AG04449 (cell line): ENCODE measurements at regions not wholly inside any gene's neighbourhood (a gene's known extent, or its start where the extent isn't known, plus 50 kb on each side); places are given as distances from the start of the nearest gene placed in this dataset.

Experiments used
- CTCF ChIA-PET: fragments of 350-600 bp; formaldehyde crosslinking; extraction: SDS; loops from one replicate; lab custom pipeline; 2021; ENCODE audit warnings: antibody characterized with exemption; lab: Yijun Ruan, JAX
- POLR2A ChIA-PET: fragments of 400-600, 350-600 bp; formaldehyde crosslinking; extraction: SDS; loops from one replicate; lab custom pipeline; 2020; ENCODE audit warnings: antibody characterized with exemption, inconsistent platforms; lab: Yijun Ruan, JAX
- DNase-seq: peaks from one replicate; pipeline ENCODE4 v3.0.0-alpha.2; 2010; ENCODE audit warnings: low read depth, low spot score
- H3K4me3 ChIP-seq: 2 replicates; pipeline ENCODE4 v1.5.1; 2011; ENCODE audit warnings: low read depth, mild to moderate bottlenecking, control low read depth, low read length
- CTCF ChIP-seq: IDR thresholded peaks from one replicate; pipeline ENCODE4 v1.5.1; 2011; ENCODE audit warnings: mild to moderate bottlenecking, moderate library complexity, low read length, control low read depth, inconsistent platforms; ENCODE audit not compliant: insufficient read depth; ENCODE audit errors: missing control alignments

GRCh38 chr3:21142031-21142430 is 609.0 kb downstream of the ZNF385D start:
- no peak for DNase-seq
- no peak for TF ChIP-seq CTCF
- ChIA-PET CTCF (no interaction called here), POLR2A (no interaction called here)
- no peak overlapping the region for H3K4me3 ChIP-seq

GRCh38 chr3:21140785-21141184 is 610.2 kb downstream of the ZNF385D start:
- CTCF ChIA-PET, result no interaction called here
- POLR2A ChIA-PET, result no interaction called here
- no peak for DNase-seq
- no peak overlapping the region for H3K4me3 ChIP-seq
- no peak for TF ChIP-seq CTCF

GRCh38 chr3:21138085-21138484 is 612.9 kb downstream of the ZNF385D start:
- POLR2A ChIA-PET, result no interaction called here
- CTCF ChIA-PET, result no interaction called here

GRCh38 chr3:21132896-21133295 is 618.1 kb downstream of the ZNF385D start:
- DNase-seq, result no peak
- H3K4me3 ChIP-seq, result no peak overlapping the region
- POLR2A ChIA-PET, result no interaction called here
- CTCF ChIA-PET, result no interaction called here
- no peak for TF ChIP-seq CTCF

More at GRCh38 chr3:21138085-21138484, 612.9 kb downstream of the ZNF385D start:
- DNase-seq, result no peak
- TF ChIP-seq CTCF, result no peak
- H3K4me3 ChIP-seq, result no peak overlapping the region

GRCh38 chr3:21120826-21121225 is 630.2 kb downstream of the ZNF385D start:
- ChIA-PET POLR2A (no interaction called here), CTCF (no interaction called here)
- no peak for DNase-seq
- TF ChIP-seq CTCF, result no peak
- no peak overlapping the region for H3K4me3 ChIP-seq

GRCh38 chr3:21117370-21117769 is 633.6 kb downstream of the ZNF385D start:
- TF ChIP-seq CTCF, result no peak
- H3K4me3 ChIP-seq, result no peak overlapping the region
- POLR2A ChIA-PET, result no interaction called here
- no peak for DNase-seq
- CTCF ChIA-PET, result no interaction called here

- DNase-seq, result no peak
- CTCF ChIA-PET, result no interaction called here
- H3K4me3 ChIP-seq, result no peak overlapping the region
- POLR2A ChIA-PET, result no interaction called here
- TF ChIP-seq CTCF, result no peak
These were observed 642.0 kb downstream of the ZNF385D start for GRCh38 chr3:21109056-21109455.
